HG03097 (cell line): ENCODE measurements at regions not wholly inside any gene's neighbourhood (a gene's known extent, or its start where the extent isn't known, plus 50 kb on each side); places are given as distances from the start of the nearest gene placed in this dataset.
"Not testable (repeated sequence)": the region's sequence is repeated elsewhere in the genome, so short reads cannot be mapped to it uniquely, and the experiment has no call there.

Source experiments
- ATAC-seq: cut with Tn5 transposase; IDR thresholded peaks from one replicate; pipeline ENCODE4 v1.9.1; 2021; ENCODE audit not compliant: unreplicated experiment, low FRiP score

DNA sequence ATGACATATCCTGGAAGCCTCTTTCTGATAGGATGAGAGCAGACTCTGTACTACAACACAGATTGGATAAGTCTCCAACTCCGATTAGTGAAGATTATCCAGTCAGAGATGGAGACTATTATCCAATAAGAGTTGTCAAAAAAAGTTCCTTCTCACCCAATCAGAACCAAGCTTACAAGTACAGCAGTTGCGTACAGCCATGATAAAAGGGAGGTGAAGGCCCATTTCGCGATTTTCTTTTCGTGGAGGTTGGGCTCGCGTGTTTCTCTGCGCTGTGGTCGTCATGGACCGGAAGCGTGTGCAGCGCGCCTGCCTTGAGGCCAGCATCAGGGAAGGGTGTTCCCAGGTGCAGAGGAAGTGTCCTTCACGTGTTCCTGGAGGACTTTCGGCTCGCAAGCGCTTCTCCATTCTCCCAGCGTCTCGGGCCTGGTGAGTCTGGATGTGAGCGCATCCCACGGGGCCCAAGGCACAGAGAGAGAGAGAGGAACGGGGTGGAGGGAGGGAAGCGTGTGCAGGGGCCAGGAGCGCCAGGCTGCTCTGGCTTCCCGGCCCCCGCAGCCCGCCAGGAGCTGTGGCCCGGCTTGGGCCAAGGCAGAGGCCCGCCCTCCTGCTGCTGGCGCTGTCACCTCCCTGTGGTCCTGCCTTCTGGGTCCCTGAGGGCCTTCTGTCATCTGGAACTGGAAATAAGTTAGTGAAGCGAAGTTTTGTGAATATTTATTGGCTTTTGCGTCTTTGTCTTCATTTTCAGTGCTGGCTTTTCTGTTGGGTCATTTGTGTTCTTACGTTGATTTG is 53.9 kb downstream of the CDRT15L2 start:
- not testable (repeated sequence) for ATAC-seq

DNA sequence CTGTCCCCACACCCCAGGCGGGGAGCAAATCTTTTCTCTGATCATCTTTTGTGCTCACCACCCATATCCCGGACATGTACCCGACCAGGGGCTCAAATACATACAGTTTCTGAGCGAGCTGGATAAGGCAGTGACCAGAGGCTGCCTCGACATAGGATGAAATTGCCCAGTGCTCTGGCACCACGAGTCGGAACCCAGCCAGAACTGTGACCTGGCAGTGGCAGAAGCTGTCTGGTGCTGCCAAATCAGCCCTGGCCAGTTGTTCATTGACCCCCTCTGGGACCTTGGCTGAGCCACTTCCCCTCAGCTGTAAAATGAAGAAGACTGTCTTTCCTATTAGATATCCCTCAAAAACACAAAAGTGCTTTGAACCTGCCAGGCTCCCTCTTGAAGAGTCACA is 60.6 kb downstream of the CDRT15L2 start:
- not testable (repeated sequence) for ATAC-seq

DNA sequence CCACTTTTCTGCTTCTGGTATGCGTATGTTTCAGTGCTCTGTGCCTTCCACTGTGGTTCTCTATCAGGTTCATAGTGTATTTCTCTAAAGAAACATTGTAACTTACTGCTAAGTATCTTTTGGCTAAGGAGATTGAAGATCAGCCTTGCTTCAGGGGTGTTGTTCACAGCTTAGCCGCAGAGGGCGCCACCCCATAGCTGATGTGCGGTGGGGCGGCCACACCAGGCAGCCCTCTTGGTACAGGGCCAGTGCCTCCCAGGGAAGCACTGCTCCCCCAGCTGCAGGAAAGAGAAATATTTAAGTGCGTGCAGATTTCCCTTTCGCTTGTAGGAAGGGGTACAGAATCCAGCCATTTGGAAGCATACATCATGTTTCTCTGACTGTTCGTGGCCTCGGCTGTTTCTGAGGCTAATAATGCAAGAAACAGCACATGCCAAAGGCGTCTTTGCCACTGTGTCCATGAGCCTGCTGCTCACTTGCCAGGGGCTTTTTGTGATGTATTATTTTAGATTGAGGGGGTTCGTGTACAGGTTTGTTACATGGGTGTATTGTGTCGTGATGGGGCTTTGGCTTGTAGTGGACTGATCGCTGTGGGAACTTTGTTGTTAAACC is 67.2 kb downstream of the CDRT15L2 start:
- not testable (repeated sequence) for ATAC-seq

DNA sequence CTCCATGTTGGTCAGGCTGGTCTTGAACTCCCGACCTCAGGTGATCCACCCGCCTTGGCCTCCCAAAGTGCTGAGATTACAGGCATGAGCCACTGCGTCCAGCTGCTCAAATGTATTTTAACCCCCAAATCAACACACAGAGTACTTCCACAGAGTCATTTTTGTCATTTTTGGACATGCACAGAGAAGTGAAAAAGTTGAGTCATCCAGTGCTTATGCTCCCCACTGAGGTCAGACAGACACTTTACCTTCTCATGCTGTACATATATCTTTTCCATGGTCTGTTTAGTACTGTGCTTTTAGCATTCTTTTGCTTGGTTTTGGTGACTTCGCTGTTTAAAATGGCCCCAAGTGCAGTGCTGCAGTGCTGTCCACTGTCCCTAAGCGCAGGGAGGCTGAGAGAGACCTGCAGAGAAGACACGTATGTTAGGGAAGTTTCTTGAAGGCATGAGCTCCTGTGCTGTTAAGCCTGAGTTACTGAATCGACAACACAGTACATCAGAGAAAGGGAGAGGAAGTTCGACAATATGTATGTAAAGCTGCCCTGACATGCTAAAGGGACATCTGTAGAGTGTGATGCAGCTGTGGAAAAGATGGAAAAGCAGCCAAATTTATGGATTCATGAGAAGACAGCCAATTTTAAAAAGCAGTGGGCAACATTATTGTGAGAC is 69.7 kb downstream of the CDRT15L2 start:
- ATAC-seq, result not testable (repeated sequence)

DNA sequence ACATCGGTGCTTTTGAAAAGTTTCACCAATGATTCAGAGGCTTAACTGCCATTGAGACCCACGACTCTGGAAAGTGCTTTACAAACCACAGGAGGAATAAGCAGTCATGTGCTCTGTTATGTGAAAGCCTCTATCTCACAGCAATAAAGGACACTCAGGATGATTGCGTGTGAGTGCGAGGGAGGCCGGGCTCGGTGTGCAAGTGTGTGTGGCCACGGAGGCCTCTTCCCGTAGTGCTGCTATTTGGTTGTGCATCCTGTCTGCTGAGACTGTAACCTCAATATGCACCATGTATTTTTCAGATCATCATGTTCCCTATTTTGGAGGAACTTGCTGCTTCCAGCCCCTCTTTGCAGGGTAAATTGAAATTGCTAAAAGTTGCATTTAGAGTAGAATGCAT is 71.5 kb downstream of the CDRT15L2 start:
- ATAC-seq, result not testable (repeated sequence)

DNA sequence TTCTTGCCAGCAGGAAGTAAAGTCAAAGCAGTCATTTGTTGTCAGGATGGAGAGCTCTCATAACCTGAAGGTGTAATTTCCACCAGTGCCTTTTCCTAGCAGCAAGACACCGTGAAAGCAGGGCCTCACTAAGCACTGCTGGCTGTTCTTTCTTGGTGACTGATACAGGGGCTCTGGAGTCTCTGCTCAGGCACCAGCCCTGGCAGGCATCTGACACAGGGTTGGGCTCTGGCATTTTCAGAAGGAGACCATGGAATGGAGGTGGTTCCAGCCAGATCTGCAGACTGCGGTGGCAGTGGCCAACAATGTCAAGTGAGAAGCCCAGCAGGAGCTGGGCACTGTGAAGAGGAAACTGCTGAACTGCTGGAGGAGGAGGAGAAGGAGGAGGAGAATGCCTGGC is 72.2 kb downstream of the CDRT15L2 start:
- ATAC-seq, result not testable (repeated sequence)

DNA sequence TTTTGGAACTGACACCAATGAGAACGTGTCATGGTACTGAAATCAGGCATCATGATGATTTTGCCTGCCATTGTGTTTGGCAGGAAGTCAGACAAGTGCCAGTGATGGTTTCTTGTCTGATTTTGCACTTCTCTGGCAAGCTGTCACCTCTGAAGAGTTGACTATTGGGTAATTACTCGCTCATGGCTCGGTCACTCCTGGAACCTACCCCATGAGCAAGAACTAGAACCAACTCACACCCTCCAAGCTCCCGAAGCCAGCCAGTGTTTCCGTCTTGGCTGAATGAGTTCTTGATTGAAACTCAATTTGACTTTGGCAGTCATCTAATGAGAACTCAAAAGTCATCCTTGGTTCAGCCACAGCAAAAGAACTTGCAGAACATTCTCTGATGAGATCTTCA is 73.9 kb downstream of the CDRT15L2 start:
- not testable (repeated sequence) for ATAC-seq

DNA sequence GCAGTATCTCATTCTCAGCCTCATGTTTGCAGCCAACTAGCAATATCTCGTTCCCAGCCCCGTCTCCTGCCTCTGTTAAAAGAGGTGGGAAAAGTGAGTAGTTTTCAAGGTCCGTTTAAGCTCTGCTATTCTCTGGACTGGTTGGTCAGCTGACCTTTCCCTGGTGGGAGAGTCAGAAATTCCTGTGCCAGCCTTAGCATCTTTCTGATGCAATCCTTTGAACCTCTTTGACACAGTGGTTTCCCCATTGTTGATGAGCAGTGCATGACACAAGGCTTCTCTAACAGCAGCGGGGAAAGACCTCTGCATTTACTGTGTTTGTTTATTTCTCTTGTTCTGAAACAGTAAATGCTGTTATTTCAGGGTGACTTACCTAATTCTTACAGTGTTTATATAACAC is 74.6 kb downstream of the CDRT15L2 start:
- ATAC-seq, result not testable (repeated sequence)

DNA sequence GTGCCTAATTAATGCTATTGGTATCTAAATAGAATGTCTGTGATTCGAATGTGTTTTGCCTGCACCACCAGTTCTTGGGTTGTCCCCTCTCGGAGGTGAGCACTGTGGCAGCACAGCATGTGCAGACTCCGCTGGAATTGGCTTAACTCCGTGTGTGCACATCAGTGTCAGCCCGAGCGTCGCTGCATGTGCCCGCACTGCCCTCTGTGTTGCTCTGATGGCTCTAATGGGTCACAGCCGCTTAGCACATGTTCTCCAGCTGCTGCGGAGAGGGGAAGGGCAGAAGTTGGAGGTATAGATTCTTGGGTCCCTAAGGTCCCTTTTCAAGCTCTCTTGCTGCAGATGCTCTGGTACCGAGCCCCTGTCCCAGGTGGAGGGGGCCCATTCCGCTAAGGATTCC is 75.1 kb downstream of the CDRT15L2 start:
- ATAC-seq, result not testable (repeated sequence)

DNA sequence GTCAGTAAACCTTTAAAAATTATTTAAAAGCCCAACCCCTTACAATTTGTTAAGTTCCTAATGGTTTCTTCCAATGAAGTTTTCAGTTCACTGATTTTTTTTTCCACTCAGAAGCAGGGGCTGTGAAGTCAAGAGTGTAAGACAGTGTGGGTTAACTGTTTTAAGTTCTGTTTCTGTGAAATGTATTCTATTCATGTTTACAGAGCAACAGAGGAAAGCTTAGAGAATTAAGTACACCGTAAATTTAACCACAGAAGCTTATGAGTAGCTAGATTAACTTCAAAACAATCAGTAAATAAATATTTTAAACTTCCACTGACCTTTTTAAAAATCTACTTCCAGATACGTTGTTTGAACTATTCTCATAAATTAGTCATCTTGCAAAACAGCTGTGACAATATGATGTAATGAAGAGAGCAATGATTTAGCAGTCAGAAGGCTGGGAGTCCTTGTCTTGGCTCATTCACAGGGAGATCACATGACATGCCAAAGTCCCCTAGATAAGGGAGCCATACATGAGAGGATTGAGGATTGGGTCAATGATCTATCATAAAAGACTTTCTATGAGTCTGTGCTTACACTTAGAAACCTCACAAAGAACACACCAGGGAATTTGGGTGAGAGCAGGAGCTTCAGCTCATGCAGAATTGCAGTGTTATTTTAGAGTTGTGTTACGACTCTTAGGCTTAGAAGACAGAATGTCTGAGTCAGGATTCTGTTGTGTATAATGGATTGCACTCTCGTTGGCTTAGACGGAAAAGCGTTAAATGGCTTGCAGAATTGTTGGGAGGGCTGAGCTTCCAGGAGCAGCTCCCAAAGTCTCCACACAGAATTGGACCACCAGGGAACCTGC is 85.8 kb downstream of the CDRT15L2 start:
- ATAC-seq, result not testable (repeated sequence)

DNA sequence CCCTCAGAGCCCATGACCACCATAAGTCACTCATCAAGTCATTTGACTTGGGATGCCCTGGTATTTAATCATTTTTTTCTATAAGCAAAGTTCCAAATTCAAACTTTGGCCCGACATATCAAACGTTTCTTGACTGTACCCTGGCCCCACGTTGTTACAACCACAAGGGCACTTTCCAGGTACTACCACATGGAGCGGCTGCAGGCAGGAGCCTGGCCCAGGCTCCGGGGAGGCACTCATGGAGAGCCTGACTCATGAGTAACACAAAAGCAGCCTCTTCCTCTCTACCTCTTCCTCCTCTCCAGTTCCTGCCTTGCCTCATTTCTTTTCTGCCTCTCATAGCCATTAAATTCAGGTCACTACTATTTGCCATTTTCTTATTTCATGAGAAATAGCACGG is 87.2 kb downstream of the CDRT15L2 start:
- ATAC-seq, result not testable (repeated sequence)

DNA sequence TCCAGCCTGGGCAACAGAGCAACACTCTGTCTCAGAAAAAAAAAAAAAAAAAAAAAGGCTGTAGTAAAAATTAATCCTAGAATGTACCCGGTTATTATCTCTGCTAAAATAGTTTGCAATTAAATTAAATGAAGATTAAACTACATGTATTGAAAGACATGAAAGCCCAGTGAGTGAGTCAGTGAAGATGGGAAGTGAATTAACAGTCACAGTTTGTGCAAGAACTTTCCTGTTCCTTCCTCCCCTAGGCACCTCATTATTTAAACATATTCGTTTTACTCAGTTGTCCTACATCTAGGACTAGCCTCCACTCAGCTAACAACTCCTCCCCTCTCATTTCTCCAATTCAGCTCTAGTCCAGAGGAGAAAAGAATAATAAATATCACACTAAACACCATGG is 88.2 kb downstream of the CDRT15L2 start:
- not testable (repeated sequence) for ATAC-seq

DNA sequence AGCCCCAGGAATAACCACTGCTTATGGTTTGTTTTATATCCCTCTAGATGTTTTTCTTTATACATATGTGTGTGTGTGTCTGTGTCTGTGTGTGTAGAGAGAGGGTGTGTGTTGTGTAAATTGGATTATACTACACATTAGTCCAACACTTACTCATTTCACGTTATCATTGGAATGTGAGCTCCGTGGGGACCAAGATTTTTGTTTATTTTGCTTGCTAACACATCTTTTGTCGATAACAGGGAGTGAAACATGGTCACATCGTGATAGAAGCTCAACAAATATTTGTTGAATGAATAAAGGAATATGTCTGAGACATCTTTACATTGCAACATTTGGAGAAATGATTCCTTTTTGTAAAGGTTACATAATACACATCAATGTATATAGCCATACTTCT is 88.8 kb downstream of the CDRT15L2 start:
- ATAC-seq, result not testable (repeated sequence)

DNA sequence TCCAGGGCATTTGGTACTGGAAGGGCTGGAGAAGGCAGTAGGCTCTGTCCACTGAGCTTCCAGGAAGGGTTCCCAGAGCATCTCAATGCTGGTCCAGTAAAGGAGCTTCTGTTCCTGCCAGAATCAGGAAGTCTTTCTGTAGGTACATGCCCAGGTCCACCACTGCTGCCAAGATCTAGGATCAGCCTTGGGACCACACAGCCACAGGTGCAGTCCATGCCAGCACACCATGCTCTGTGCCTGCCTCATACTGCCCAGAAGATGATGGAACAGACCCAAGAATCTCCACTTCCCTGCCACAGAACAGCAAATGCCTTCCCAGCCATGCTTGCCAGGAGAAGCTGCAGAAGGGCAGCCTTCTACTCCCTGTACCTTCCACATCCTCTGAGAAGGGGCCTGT is 89.3 kb downstream of the CDRT15L2 start:
- not testable (repeated sequence) for ATAC-seq

DNA sequence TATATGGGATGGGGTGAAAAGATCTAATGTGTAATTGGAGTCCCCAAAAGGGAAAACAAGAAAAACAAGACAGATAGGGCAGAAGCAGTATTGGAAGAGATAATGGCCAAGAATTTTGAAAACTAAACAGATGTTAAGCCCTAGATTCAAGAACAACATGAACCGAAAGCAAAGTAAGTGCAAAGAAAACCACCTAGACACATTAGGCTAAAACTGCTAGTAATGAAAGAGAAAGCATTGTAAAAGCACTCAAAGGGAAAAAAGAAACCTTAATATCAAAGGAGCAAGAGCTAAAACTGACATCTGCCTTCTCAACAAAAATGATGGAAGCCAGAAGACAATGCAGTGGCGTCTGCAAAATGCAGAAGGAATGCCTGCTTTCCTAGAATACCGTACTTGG is 91.0 kb downstream of the CDRT15L2 start:
- not testable (repeated sequence) for ATAC-seq

DNA sequence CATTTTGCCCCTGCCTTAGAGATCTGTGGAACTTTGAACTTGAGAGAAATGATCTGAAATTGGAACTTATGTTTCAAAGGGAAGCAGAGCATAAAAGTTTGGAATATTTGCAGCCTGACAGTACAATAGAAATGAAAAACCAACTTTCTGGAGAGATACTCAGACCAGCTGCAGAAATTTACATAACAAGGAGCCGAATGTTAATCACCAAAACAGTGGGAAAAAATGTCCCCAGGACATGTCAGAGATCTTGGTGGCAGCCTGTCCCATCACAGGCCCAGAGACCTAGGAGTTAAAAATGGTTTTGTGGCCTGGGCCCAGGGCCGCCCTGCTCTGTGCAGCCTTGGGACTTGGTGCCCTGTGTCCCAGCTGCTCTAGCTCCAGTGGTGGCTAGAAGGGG is 94.8 kb downstream of the CDRT15L2 start:
- not testable (repeated sequence) for ATAC-seq

DNA sequence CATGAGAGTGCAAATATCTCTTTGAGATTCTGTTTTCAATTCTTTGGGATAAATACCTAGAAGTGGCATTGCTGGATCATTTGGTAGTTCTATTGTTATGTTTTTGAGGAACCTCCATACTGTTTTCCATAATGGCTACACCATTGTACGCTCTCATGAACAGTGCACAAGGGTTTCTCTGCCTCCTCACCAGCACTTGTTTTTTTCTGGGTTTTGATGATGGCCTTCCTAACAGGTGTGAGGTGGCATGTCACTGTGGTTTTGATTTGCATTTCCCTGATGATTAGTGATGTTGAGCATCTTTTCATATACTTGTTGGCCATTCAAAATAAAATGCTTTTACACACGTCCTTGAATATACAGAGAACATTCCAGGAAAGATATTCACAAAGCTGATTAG is 96.2 kb downstream of the CDRT15L2 start:
- ATAC-seq, result not testable (repeated sequence)

DNA sequence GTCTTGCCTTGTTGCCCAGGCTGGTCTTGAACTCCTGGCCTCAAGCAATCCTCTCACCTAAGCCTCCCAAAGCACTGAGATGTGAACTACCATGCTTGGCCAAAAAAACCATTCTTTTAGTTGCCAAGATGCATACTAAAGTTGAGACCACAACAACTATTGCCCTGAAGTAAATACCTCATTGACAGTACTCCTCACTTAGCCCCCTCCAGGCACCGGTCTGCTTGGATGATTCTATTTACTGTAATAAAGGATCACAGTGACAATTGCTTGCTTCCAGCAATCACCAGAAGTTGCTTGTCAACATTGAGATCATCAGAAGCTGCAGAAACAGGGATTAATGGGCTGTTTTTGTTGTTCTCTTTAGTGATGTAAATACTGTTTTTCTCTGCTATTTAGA is 97.1 kb downstream of the CDRT15L2 start:
- not testable (repeated sequence) for ATAC-seq

DNA sequence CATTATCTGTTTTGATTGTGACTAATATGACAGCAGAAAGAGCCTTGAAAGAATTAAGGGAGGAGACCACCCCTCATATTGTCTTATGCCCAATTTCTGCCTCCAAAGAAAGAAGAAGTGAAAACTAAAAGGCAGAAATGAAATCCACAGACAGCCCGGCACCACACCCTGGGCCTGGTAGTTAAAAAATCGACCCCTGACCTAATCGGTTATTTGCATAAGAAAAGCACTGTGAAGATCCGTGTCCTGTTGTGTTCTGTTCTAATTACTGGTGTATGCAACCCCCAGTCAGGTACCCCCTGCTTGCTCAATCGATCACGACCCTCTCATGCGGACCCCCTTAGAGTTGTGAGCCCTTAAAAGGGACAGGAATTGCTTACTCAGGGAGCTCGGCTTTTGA is 97.9 kb downstream of the CDRT15L2 start:
- ATAC-seq, result not testable (repeated sequence)

DNA sequence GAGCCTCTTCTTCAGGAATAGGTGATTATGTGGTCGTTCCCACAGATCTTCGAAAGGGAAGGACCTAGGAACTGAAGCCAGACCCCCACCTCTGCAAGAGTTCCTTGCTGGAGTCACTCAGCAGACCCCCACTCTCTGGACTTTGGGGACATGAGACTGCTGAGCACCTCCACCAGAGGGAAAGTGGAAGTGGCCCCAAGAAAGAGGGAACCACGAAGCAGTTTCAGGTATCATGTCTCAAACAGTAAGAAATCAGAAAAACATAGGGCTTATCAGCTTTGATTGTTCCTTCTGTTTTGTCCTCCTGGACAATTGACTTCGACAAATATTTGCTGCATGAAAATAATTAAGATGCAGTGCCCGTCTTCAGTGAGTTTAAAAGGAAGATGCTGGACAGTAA is 98.9 kb downstream of the CDRT15L2 start:
- ATAC-seq, result not testable (repeated sequence)
